Keratinocyte (primary cell): ENCODE measurements at regions not wholly inside any gene's neighbourhood (a gene's known extent, or its start where the extent isn't known, plus 50 kb on each side); places are given as distances from the start of the nearest gene placed in this dataset.

ENCODE experiments used
- EZH2 ChIP-seq: IDR thresholded peaks from one replicate; pipeline ENCODE4 v1.6.1; 2012; ENCODE audit warnings: inconsistent platforms, mild to moderate bottlenecking, low read length, moderate library complexity
- TF ChIP-seq, protein P1 (sequence below), 3 experiments: IDR thresholded peaks in 1 of 3; conservative IDR thresholded peaks in 1 of 3; optimal IDR thresholded peaks in 1 of 3; 2 replicates in 2 of 3; 3 replicates in 1 of 3; pipeline versions ENCODE3 to v1.5.1; 2011; ENCODE audit warnings: low read length in 3 of 3, mild to moderate bottlenecking in 3 of 3, moderate library complexity in 2 of 3, control low read depth in 1 of 3, inconsistent platforms in 1 of 3; ENCODE audit not compliant: insufficient read depth in 2 of 3; ENCODE audit errors: extremely low read depth in 1 of 3

DNA sequence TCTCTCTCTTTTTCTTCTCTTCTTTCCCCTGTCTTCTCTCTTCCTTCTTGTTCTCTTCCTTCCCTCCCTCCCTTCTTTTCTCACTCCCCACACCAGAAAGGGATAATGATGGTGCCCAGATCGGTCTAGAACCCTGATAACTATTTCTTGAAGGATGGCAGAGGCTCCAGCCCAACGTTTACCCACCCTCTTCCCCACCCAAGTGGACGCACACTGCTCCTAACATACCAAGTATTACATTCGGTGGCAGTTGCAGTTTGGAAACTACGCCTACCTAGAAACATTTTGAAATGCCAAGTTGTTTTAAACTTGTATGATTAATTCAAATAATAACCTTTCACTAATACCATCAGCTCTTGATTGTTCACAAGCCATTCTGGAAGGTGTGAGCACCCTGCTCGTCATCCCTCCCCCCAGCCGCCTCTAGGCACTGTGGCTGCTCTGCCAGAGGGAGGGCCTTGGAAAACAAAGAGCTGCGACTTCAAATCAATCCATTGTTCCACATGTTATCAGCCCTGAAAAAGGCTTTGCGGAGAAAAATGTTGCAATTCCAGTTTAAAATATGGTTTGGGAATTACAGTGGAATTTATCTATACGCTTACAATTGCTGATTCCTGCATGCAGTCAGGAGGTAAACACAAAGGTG, 1017.5 kb upstream of the TENM3 start:
- TF ChIP-seq, protein P1, sequence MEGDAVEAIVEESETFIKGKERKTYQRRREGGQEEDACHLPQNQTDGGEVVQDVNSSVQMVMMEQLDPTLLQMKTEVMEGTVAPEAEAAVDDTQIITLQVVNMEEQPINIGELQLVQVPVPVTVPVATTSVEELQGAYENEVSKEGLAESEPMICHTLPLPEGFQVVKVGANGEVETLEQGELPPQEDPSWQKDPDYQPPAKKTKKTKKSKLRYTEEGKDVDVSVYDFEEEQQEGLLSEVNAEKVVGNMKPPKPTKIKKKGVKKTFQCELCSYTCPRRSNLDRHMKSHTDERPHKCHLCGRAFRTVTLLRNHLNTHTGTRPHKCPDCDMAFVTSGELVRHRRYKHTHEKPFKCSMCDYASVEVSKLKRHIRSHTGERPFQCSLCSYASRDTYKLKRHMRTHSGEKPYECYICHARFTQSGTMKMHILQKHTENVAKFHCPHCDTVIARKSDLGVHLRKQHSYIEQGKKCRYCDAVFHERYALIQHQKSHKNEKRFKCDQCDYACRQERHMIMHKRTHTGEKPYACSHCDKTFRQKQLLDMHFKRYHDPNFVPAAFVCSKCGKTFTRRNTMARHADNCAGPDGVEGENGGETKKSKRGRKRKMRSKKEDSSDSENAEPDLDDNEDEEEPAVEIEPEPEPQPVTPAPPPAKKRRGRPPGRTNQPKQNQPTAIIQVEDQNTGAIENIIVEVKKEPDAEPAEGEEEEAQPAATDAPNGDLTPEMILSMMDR (optimal IDR thresholded peaks at IDR 0.05 in 1 of 3, IDR thresholded peaks at IDR 0.05 in 1 of 3, conservative IDR thresholded peaks at IDR 0.05 in 1 of 3; ENCODE audit: extremely low read depth in 1 of 3, insufficient read depth in 2 of 3, low read length in 3 of 3): no peak
- no peak for TF ChIP-seq EZH2
